ENCODE measurements at regions not wholly inside any gene's neighbourhood (a gene's known extent, or its start where the extent isn't known, plus 50 kb on each side); places are given as distances from the start of the nearest gene placed in this dataset.

DNA sequence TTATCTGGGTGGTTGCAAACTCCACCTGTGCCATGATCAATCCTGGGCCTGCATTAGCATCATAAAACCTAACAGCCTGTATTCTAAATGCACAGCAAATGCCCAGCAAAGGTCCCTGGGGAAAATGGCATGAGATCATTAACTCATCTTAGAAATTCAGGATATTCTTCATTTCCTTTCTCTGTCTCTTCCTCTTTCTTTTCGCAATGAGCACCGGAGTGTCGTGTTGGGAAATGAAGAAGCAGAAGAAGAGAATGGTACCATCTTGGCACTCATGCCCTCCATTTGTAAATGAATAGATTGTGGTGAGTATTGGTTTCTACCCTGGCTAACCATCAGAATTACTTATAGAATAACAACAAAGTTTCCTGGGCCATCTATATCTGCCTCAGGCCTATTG is 193.6 kb downstream of the GALC start:
- whole genome bisulfite sequencing, 2 donors: 33 to 67% methylated on average over 3 of the region's 3 CpGs

DNA sequence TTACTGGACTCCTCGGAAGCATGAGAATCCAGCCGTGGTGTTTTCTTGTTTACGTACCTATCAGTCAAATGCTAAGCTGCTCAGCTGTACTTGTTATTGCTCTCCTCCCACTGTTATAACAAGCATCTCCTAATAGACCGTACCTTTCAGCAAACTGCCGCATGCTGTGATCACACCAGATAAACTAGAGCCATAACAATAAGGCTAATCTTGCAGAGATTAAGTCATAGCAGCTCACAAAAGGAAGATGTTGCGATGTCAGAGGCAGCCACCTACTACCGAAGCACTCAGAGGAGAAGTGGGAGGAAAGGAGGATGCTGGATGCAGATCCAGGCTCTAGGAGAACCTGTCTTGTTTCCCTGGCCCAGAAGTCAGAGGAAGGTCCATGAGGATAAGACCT is 196.0 kb downstream of the GALC start:
- Histone ChIP-seq H3K27ac (ENCODE audit: low read depth in 1 of 2, low read length in 1 of 2) (no peak overlapping the region), H3K36me3 (ENCODE audit: control insufficient read depth in 4 of 4, insufficient read depth in 4 of 4, low read length in 4 of 4) (no peaks in the 10 kb centered on the region), H3K4me3 (no peak overlapping the region), H3K27me3 (ENCODE audit: control insufficient read depth in 3 of 3, insufficient read depth in 3 of 3, low read length in 2 of 3) (peaks cover 0 to 2% (median 0%) of the 10 kb centered on the region in 3 donors), H3K9ac (ENCODE audit: insufficient read depth in 1 of 2, low read length in 2 of 2) (no peak overlapping the region), H3K9me3 (ENCODE audit: control insufficient read depth in 4 of 4, insufficient read depth in 3 of 4, low read length in 3 of 4) (no peaks in the 10 kb centered on the region), H3K4me1 (ENCODE audit: control insufficient read depth in 5 of 5, insufficient read depth in 5 of 5, low read length in 5 of 5) (no peaks in the 10 kb centered on the region)
- WGBS, 2 donors: 61 to 66% methylated on average over 7 of the region's 7 CpGs
- ATAC-seq (ENCODE audit: insufficient read depth, low FRiP score) (no peak), DNase-seq (no peak)
- TF ChIP-seq, protein P1, sequence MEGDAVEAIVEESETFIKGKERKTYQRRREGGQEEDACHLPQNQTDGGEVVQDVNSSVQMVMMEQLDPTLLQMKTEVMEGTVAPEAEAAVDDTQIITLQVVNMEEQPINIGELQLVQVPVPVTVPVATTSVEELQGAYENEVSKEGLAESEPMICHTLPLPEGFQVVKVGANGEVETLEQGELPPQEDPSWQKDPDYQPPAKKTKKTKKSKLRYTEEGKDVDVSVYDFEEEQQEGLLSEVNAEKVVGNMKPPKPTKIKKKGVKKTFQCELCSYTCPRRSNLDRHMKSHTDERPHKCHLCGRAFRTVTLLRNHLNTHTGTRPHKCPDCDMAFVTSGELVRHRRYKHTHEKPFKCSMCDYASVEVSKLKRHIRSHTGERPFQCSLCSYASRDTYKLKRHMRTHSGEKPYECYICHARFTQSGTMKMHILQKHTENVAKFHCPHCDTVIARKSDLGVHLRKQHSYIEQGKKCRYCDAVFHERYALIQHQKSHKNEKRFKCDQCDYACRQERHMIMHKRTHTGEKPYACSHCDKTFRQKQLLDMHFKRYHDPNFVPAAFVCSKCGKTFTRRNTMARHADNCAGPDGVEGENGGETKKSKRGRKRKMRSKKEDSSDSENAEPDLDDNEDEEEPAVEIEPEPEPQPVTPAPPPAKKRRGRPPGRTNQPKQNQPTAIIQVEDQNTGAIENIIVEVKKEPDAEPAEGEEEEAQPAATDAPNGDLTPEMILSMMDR (IDR thresholded peaks at IDR 0.05; ENCODE audit: control extremely low read depth, extremely low read depth): no peak

More for the DNA sequence above, 193.6 kb downstream of the GALC start:
- Histone ChIP-seq H3K9me3 (ENCODE audit: control insufficient read depth in 4 of 4, insufficient read depth in 3 of 4, low read length in 3 of 4) (no peaks in the 10 kb centered on the region), H3K27ac (ENCODE audit: low read depth in 1 of 2, low read length in 1 of 2) (no peak overlapping the region), H3K36me3 (ENCODE audit: control insufficient read depth in 4 of 4, insufficient read depth in 4 of 4, low read length in 4 of 4) (no peaks in the 10 kb centered on the region), H3K4me1 (ENCODE audit: control insufficient read depth in 5 of 5, insufficient read depth in 5 of 5, low read length in 5 of 5) (no peaks in the 10 kb centered on the region), H3K27me3 (ENCODE audit: control insufficient read depth in 3 of 3, insufficient read depth in 3 of 3, low read length in 2 of 3) (peaks cover 0 to 2% (median 0%) of the 10 kb centered on the region in 3 donors), H3K9ac (ENCODE audit: insufficient read depth in 1 of 2, low read length in 2 of 2) (no peak overlapping the region), H3K4me3 (no peak overlapping the region)
- TF ChIP-seq, protein P1 (IDR thresholded peaks at IDR 0.05; ENCODE audit: control extremely low read depth, extremely low read depth): no peak
- DNase-seq (no peak), ATAC-seq (ENCODE audit: insufficient read depth, low FRiP score) (no peak)

DNA sequence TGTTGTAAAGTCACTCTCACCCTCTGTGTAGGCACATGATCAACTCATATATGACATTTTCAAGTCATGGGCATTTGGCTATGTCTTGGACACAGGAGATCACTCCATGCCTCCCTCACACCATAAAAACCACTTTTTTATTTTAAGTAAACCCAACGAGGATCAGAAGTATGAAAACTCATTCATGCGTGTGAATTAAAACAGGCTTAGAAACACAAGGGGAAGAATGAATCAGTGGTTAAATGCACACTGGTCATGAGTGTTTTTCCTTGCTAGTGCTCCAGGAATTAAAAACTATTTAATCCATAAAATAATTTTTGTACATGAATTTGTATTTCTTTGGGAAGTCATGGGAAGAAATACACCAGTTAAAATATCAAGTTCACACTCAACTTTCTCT is 198.4 kb downstream of the GALC start:
- H3K4me3 ChIP-seq: no peak overlapping the region
- TF ChIP-seq, protein P1 (IDR thresholded peaks at IDR 0.05; ENCODE audit: control extremely low read depth, extremely low read depth): no peak
- H3K9me3 ChIP-seq (ENCODE audit: control insufficient read depth in 4 of 4, insufficient read depth in 3 of 4, low read length in 3 of 4): no peaks in the 10 kb centered on the region
- no peaks in the 10 kb centered on the region for H3K4me1 ChIP-seq (ENCODE audit: control insufficient read depth in 5 of 5, insufficient read depth in 5 of 5, low read length in 5 of 5)
- no peak overlapping the region for H3K9ac ChIP-seq (ENCODE audit: insufficient read depth in 1 of 2, low read length in 2 of 2)
- no peaks in the 10 kb centered on the region for H3K36me3 ChIP-seq (ENCODE audit: control insufficient read depth in 4 of 4, insufficient read depth in 4 of 4, low read length in 4 of 4)
- no peak overlapping the region for H3K27ac ChIP-seq (ENCODE audit: low read depth in 1 of 2, low read length in 1 of 2)
- WGBS, 2 donors: 74 to 84% methylated on average over 2 of the region's 2 CpGs
- DNase-seq (no peak), ATAC-seq (ENCODE audit: insufficient read depth, low FRiP score) (no peak)
- peaks cover 0 to 2% (median 0%) of the 10 kb centered on the region in 3 donors for H3K27me3 ChIP-seq (ENCODE audit: control insufficient read depth in 3 of 3, insufficient read depth in 3 of 3, low read length in 2 of 3)

DNA sequence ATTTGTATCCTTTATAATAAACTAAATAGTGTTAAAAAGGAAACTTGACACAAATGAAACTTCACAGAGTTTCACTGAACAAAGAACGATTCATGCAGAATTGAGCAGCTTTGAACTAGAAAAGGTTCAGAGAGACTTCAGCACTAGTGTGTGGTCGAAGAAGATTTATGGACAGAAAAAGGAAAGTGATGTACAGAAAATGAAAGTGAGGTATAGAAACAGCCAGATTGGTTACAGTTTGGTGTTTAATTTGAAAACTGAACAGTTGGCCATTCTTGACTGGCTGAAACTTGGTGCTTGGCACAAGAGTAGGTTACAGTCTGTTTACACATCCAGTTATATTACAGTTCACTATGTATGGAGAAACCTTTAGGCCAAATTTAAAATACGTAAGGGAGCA is 207.1 kb downstream of the GALC start:
- TF ChIP-seq, protein P1 (IDR thresholded peaks at IDR 0.05; ENCODE audit: control extremely low read depth, extremely low read depth): no peak
- Histone ChIP-seq H3K27me3 (ENCODE audit: control insufficient read depth in 3 of 3, insufficient read depth in 3 of 3, low read length in 2 of 3) (no peaks in the 10 kb centered on the region), H3K27ac (ENCODE audit: low read depth in 1 of 2, low read length in 1 of 2) (no peak overlapping the region), H3K4me1 (ENCODE audit: control insufficient read depth in 5 of 5, insufficient read depth in 5 of 5, low read length in 5 of 5) (no peaks in the 10 kb centered on the region), H3K36me3 (ENCODE audit: control insufficient read depth in 4 of 4, insufficient read depth in 4 of 4, low read length in 4 of 4) (no peaks in the 10 kb centered on the region), H3K9me3 (ENCODE audit: control insufficient read depth in 4 of 4, insufficient read depth in 3 of 4, low read length in 3 of 4) (peaks cover 0 to 4% (median 0%) of the 10 kb centered on the region in 4 donors), H3K9ac (ENCODE audit: insufficient read depth in 1 of 2, low read length in 2 of 2) (no peak overlapping the region), H3K4me3 (no peak overlapping the region)
- 79 to 92% methylated on average over 3 of the region's 3 CpGs for WGBS, 2 donors
- no peak for ATAC-seq (ENCODE audit: insufficient read depth, low FRiP score)
- no peak for DNase-seq
